ENCODE measurements at regions not wholly inside any gene's neighbourhood (a gene's known extent, or its start where the extent isn't known, plus 50 kb on each side); places are given as distances from the start of the nearest gene placed in this dataset.

- no peak for DNase-seq (ENCODE audit: low spot score)
Measured at GRCh38 chr9:2453701-2454100, 167.9 kb upstream of the VLDLR start.

DNA sequence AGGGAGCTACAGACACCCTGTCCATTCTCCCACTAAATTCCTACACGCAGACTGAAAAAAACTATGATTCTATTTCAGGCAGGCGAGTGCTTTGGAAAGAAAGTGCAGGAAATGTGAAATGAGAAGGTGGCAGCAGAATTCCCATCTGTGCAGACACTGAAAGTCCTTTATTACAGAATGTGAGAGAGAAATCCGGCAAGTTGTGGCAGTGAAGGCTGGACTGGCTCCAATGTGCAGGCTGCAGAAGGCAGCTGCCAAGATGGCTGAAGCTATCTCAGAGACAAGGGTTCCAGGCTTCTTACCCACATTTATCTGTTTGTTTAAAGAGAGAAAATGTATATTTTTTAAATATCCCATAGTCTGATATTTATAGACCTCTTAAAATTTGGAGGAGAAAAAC is 161.8 kb upstream of the VLDLR start:
- DNase-seq (ENCODE audit: low spot score), result no peak

- no peak for DNase-seq (ENCODE audit: low spot score)
Measured at GRCh38 chr9:2461892-2462291, 159.7 kb upstream of the VLDLR start.

- DNase-seq (ENCODE audit: low spot score), result no peak
Measured at GRCh38 chr9:2464624-2465023, 157.0 kb upstream of the VLDLR start.

DNA sequence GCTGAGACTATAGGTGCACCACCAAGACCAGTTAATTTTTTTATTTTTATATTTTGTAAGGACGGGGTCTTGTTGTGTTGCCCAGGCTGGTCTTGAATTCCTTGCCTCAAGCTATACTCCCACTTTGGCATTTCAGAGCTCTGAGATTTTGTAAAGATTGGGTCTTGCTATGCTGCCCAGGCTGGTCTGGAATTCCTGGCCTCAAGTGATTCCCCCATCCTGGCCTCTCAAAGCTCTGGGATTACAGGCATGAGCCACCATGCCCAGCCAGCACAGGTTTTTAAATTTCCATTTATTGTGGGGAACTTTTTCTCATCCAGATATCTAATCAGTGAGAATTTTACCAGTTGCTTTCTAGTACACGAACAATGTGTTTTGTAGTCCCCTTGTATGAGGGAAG is 156.1 kb upstream of the VLDLR start:
- no peak for DNase-seq (ENCODE audit: low spot score)

DNA sequence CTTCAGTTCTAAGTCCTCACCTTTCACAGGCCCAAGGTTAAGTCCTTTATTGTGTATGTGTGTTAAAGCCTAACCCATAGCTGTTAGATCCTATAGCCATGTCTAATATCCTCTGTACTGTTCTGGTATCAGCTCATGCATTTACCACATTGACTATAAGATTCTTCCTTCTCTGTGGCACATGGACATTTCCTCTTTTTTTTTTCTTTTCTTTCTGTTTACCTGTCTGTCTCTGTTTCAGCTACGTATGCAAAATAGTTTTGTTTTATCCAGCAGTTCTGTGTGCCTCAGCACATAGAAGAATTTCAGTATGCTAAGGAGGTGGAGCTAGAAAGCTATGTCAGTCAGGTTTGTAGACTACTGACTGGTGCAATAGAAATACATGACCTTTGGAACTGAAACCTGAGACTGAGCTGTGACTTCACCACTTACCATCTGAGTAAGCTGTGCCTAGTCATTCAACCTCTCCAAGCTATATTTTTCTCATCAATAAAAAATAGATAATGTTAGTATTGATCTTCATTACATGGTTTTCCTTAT is 155.6 kb upstream of the VLDLR start:
- DNase-seq (ENCODE audit: low spot score), result no peak

- no peak for DNase-seq (ENCODE audit: low spot score)
Measured at GRCh38 chr9:2466703-2467102, 154.9 kb upstream of the VLDLR start.

DNA sequence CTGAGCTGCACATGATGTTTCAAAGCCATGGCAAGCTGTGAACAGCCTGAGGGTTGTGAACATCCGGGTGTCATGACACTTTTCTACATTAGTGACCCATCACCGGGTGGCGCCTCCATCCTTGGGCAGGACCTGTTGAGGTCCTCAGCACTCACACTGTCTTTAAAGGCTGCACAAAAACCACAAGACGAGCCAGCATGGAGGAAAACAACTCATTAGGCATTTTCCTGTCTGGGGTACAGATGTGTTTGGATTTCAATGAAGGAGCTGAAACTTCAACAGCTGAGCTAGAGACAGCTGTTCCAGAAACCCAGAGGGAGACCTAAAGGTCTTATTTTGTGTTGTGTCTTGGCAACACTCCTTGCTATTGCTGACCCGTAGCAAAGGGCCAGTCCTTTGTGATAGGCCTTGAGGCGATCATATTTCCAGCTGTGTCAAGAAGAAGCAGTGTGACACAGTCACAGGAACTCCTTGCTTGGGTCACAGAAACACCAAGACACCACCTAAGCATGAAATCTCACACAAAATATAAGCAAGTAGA is 151.8 kb upstream of the VLDLR start:
- no peak for DNase-seq (ENCODE audit: low spot score)

- no peak for DNase-seq (ENCODE audit: low spot score)
Measured at GRCh38 chr9:2473681-2474080, 147.9 kb upstream of the VLDLR start.

DNA sequence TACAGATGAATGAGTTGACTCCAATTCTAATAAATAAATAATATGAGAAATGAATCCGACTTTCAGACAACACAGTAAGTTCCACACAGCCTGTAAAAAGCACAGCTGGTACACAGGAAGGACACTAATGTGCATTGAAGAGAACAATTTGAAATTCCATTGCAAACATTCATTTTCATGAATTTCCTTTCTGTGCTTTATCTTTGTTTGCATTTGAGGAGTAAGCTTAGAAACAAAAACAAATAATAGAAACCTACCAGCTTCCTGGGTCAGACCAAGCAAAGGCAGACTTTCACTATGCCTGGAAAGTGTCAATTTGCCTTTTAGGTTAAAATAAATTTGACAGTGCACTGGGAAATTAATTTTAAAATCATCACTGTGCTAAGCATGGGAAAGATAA is 143.8 kb upstream of the VLDLR start:
- no peak for DNase-seq (ENCODE audit: low spot score)

DNA sequence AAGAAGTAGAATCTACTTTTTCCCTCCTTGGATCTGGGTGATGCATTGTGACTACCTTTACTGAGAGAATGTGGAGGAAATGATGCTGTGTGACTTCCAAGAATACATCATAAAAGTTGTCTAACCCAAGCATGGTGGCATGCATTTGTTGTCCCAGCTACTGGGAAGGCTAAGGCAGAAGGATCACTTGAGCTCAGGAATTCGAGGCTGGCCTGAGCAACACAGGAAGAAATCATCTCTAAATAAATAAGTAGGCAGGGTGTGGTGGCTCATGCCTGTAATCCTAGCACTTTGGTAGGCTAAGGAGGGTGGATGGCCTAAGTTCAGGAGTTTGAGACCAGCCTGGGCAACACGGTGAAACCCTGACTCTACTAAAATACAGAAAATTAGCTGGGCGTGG is 143.2 kb upstream of the VLDLR start:
- no peak for DNase-seq (ENCODE audit: low spot score)

DNA sequence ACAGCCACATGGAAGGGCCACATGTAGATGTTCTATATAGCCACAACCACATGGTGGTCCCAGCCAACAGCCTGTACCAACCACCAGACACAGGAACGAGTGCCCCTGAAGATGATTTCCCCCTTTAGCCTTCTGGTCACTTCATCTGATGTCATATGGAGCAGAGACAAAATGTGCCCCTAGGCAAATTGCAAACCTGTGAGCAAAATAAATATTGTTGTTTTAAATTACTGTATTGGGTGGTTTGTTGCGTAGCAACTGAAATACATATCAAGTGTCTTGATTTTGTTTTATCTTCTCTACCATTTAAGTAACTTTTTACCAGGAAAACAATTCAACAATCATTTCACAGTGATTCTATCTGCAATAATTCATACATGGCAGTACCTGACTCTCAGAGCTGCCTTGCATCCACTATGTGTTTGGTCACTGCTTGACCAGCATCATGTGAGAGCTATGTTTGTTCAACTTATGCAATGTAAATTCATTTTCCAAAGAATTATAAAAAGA is 142.5 kb upstream of the VLDLR start:
- DNase-seq (ENCODE audit: low spot score), result no peak

GRCh38 chr9:2480255-2480837 is 141.2 kb upstream of the VLDLR start:
- DNase-seq (ENCODE audit: low spot score), result no peak

GRCh38 chr9:2481216-2481615 is 140.4 kb upstream of the VLDLR start:
- no peak for DNase-seq (ENCODE audit: low spot score)

GRCh38 chr9:2486988-2487387 is 134.6 kb upstream of the VLDLR start:
- no peak for DNase-seq (ENCODE audit: low spot score)

DNA sequence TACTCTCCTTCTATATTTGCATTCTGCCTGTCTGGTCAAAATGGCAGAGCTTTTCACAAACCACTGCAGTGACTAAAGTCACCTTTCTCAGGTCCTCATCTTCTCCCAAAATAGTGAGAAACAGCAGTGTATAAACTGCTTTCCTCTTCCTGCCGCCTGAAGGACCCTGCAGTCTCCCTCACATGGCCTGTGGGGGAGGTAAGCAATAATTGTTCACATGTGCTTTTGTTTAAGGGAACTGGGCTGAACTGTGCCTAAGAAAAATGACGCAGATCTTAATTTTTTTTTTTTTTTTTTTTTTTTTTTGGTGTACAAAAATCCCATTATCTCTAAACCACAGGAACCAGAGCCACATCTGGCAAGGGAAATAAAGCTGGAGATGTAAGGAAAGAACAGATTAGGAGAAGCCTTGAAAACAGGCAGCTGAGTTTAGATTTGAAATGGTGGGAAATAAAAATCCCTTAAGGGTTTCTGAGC is 131.7 kb upstream of the VLDLR start:
- no peak for DNase-seq (ENCODE audit: low spot score)

- no peak for DNase-seq (ENCODE audit: low spot score)
Measured at GRCh38 chr9:2492161-2492560, 129.4 kb upstream of the VLDLR start.

DNA sequence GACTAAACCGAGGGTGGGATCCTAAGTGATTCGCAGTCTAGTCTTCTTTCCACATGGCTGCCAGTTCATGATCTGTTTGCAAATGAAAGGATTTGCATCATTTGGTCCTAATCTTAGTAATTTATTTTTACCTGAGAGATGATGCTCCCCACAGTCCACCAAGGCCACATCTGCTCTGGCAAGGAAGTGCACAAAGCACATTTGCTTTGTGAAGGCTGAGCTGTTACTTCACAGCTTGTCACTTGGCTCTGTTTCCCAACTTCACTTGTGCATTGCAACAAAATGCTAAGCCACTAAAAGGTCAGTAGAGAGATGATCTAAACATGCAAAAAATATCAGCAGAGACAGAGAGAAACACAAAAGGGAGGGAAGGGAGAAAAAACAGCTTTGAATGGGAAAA is 128.5 kb upstream of the VLDLR start:
- DNase-seq (ENCODE audit: low spot score), result no peak

GRCh38 chr9:2493529-2493928 is 128.1 kb upstream of the VLDLR start:
- DNase-seq (ENCODE audit: low spot score), result no peak

- DNase-seq (ENCODE audit: low spot score), result no peak
Measured at GRCh38 chr9:2494562-2494961, 127.0 kb upstream of the VLDLR start.

DNA sequence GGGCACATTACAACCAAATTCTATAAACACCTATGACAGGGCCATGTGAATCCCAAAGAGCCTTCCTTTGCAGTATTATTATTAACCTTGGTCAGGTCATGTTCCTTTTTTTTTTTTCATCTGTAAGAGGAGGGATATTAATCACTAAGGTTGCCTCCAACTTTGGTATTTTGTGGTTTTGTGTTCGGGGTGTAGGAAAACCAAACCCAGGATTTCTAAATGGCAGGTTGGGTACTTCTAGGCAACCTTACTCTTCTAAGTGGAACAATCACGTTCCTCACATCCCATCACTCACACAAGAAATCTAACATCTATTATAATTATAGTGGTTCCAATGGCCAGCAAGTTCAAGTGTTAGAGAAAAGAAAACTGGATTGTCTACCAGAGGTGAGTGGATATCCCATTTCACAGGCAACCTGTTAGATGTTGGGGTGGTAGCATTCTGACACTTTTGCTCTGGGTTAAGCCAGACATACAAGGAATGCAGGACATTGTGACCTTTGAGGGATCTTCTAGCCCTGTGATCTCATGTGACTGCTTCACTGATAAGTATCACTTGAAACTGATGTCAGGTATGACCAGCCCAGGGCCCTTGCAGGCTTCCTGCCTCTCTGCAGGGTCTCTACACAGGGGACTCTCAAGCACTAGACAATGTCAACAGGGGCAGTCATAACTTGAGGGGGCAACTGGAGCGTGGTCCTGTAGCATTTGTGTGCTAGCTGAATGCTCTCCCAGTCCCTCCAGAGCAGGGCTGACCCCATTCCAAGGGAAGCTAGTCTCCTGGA is 126.2 kb upstream of the VLDLR start:
- no peak for DNase-seq (ENCODE audit: low spot score)

DNA sequence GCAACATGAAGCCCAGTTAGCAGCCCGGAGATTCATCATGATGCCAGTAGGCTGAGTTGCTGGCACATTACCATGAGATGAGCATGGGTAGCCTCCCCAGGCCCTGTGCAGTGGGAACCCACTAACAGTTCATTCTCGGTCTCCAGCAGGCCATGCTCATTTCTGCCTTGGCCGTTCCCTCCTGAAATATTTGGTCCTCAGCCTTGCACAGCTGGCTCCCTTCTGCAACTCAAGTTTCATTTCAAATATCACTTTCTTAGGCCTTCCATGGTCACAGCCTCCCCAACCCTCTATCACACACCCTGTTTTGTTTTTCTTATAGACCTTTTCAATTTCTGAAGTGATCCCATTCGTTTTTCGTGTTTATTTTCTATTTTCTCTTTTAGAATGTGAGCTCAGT is 125.4 kb upstream of the VLDLR start:
- no peak for DNase-seq (ENCODE audit: low spot score)

DNA sequence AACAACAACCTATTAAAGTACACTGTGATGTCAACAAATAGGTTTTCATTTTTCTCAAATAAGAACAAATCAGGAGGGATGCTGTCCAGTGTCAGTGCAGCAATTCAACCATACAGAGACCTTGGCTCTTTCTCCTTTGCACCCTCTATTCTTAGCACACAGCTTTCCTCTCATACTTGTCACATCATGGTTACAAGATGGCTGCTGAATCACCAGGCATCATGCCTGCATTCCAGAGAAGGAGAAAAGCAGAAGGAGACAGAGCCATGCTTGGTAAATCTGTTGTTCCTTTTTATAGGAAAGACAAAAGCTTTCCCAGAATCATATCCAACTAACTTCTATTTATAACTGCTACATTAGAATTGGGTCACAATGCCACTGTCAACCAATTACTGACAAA is 124.7 kb upstream of the VLDLR start:
- no peak for DNase-seq (ENCODE audit: low spot score)

All from CD4-positive, alpha-beta T cell treated with Interleukin-15 for 4 hours (primary cell).